Stimulated activated naive CD8-positive, alpha-beta T cell treated with anti-CD3 and anti-CD28 coated beads, Interleukin-15, Interleukin-2, amounts not matched to agents 100 ng/mL and 50 ng/mL, for 24 hours (primary cell): ENCODE measurements at regions not wholly inside any gene's neighbourhood (a gene's known extent, or its start where the extent isn't known, plus 50 kb on each side); places are given as distances from the start of the nearest gene placed in this dataset.
A peak's percentile ranks its signal among the peaks of the same experiment; 100 is the strongest.

Experiments used
- H3K27ac Mint-ChIP-seq: one replicate; pipeline ENCODE4 v1.8.0; 2021; ENCODE audit warnings: mild to moderate bottlenecking, mixed read lengths
- H3K27me3 Mint-ChIP-seq: one replicate; pipeline ENCODE4 v1.8.0; 2021; ENCODE audit warnings: mixed read lengths
- H3K36me3 Mint-ChIP-seq: one replicate; pipeline ENCODE4 v1.8.0; 2021; ENCODE audit warnings: low read depth, mixed read lengths
- H3K4me1 Mint-ChIP-seq: one replicate; pipeline ENCODE4 v1.8.0; 2021; ENCODE audit warnings: low read depth, mixed read lengths
- H3K4me3 Mint-ChIP-seq: one replicate; pipeline ENCODE4 v1.8.0; 2021; ENCODE audit warnings: mild to moderate bottlenecking, mixed read lengths
- H3K9me3 Mint-ChIP-seq: one replicate; pipeline ENCODE4 v1.8.0; 2021; ENCODE audit warnings: mixed read lengths

DNA sequence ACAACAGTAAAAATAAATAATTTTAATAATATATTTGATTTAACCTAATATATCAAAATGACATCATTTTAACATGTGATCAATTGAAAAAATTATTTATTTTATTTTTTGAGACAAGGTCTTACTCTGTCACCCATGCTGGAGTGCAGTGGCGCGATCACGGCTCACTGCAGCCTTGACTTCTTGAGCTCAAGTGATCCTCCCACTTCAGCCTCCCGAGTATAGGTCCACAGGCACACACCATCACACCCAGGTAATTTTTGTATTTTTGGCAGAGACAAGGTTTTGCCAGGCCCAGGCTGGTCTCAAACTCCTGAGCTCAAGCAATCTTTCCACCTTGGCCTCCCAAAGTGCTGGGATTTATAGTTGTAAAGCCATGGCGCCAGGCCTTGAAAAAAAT is 126.7 kb upstream of the COPS8 start:
- no peaks in the 10 kb centered on the region for H3K9me3 Mint-ChIP-seq
- H3K27me3 Mint-ChIP-seq, result no peaks in the 10 kb centered on the region
- no peak overlapping the region for H3K4me3 Mint-ChIP-seq
- H3K36me3 Mint-ChIP-seq, result no peaks in the 10 kb centered on the region
- H3K27ac Mint-ChIP-seq, result no peak overlapping the region
- H3K4me1 Mint-ChIP-seq, result peaks cover 10% of the 10 kb centered on the region

DNA sequence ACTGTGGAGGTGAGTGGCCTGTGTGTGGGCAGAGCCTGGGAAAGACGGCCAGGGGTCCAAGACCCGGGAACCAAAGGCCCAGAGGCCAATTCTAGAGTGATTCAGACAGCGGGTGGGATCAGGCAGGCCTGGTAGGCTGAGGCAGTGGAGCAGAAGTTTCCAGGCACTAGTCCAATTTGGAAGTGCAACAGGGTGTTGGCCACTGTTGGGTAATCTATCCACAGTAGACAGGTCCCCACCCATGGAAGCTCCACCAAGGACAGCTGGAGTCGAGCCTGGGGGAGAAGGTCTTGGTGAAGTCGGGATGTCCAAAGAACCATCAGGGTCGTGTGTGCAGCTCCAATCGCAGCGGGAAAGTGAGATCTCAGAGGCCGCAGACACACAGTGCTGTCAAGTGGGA is 125.8 kb upstream of the COPS8 start:
- Mint-ChIP-seq H3K36me3 (no peaks in the 10 kb centered on the region), H3K4me1 (peaks cover 10% of the 10 kb centered on the region), H3K27ac (no peak overlapping the region), H3K27me3 (no peaks in the 10 kb centered on the region), H3K4me3 (no peak overlapping the region), H3K9me3 (no peaks in the 10 kb centered on the region)

GRCh38 chr2:236960531-236960930 is 125.2 kb upstream of the COPS8 start:
- Mint-ChIP-seq H3K4me3 (no peak overlapping the region), H3K9me3 (no peaks in the 10 kb centered on the region), H3K4me1 (peaks cover 10% of the 10 kb centered on the region), H3K27ac (no peak overlapping the region), H3K36me3 (no peaks in the 10 kb centered on the region), H3K27me3 (no peaks in the 10 kb centered on the region)

GRCh38 chr2:236962816-236963215 is 122.9 kb upstream of the COPS8 start:
- Mint-ChIP-seq H3K4me1 (peaks cover 8% of the 10 kb centered on the region), H3K4me3 (no peak overlapping the region), H3K9me3 (no peaks in the 10 kb centered on the region), H3K27ac (no peak overlapping the region), H3K27me3 (no peaks in the 10 kb centered on the region), H3K36me3 (no peaks in the 10 kb centered on the region)

GRCh38 chr2:236963631-236964182 is 122.0 kb upstream of the COPS8 start:
- H3K9me3 Mint-ChIP-seq, result no peaks in the 10 kb centered on the region
- no peak overlapping the region for H3K27ac Mint-ChIP-seq
- H3K4me1 Mint-ChIP-seq, result peaks cover 17% of the 10 kb centered on the region
- no peaks in the 10 kb centered on the region for H3K27me3 Mint-ChIP-seq
- H3K4me3 Mint-ChIP-seq, result no peak overlapping the region
- H3K36me3 Mint-ChIP-seq, result no peaks in the 10 kb centered on the region

DNA sequence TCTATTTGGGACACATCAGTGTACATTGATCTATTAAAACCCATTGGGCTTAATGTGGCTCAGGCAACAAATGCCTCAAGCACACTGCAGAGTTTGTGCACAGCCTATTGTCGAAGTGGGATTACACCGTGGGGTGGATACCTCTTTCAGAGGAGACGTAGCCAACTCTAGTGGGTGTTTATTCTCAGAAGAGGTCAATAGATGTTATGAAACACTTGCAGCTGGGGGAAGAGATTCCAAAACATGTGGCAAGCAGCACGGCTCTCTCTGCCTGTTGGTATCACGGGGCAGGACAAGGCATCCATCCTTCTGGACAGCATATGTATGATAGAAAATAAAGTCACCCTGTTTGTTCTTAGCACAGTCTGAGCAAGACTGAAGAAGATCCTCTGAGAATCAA is 121.4 kb upstream of the COPS8 start:
- no peaks in the 10 kb centered on the region for H3K27me3 Mint-ChIP-seq
- H3K4me3 Mint-ChIP-seq, result no peak overlapping the region
- H3K9me3 Mint-ChIP-seq, result no peaks in the 10 kb centered on the region
- no peaks in the 10 kb centered on the region for H3K36me3 Mint-ChIP-seq
- no peak overlapping the region for H3K27ac Mint-ChIP-seq
- peaks cover 23% of the 10 kb centered on the region for H3K4me1 Mint-ChIP-seq

DNA sequence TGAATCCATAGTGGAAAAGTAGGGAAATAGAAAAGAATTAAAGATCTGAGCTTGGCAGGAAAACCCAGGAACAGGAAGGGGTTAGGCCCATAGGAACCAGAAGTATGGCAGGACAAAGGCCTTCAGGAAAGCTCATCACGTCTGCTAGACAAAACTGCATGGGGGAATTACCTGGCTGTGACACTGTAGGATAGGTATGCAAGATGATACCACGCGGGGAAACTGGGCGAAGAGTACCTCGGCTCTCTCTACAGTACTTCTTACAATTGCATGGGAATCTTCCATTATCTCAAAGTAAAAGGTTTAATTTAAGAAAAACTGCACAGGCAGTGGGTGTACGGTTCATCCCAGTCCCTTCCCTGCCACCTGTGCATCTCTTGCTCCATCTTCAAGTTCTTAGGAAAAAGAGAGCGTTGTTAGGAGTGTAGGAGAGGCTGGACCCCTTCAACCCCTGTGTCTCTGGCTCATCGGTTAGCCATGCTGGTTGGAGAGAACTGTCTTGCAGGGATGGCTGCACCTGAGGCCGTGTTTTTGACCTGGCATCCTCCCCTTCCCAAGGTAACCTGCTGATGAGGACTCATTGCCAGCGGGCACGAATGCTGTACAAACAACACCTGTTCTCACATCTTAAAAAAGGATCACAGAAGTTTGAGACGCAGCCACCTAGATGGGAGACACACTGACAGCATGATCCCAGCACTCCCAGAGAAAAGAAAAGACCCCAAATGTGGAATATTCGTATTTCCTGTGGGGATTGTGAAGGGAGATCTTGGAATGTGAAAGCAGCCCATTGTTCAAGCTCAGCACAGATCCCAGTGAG is 120.5 kb upstream of the COPS8 start:
- Mint-ChIP-seq H3K9me3 (no peaks in the 10 kb centered on the region), H3K27ac (no peak overlapping the region), H3K4me1 (peaks cover 32% of the 10 kb centered on the region), H3K36me3 (no peaks in the 10 kb centered on the region), H3K4me3 (no peak overlapping the region), H3K27me3 (no peaks in the 10 kb centered on the region)

DNA sequence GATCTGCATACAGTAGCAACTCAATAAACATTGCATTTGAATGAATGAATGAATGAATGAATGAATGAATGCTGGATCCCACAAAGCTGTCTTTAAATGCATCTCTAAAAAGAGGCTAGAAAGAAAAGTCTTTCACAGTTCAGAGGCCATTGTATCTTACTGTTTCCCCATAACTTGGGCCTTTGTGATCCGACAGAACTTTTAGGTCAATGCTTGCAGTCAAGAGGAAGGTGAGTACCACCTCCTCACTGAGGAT is 119.9 kb upstream of the COPS8 start:
- Mint-ChIP-seq H3K9me3 (no peaks in the 10 kb centered on the region), H3K36me3 (no peaks in the 10 kb centered on the region), H3K4me3 (no peak overlapping the region), H3K4me1 (peaks cover 37% of the 10 kb centered on the region), H3K27ac (no peak overlapping the region), H3K27me3 (no peaks in the 10 kb centered on the region)

DNA sequence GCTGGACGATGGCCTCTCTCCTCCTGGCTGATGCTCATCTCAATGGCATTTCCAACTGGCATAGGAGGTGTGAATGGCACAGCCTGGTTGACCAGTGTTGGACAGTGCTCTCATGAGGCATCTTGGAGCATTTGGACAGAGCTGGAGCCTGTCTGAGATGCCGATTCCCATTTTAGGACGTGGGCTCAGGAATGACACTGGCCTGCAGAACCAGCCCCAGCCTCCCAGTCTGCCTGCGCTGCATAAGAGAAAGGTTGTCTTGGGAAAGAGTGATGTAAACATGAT is 118.2 kb upstream of the COPS8 start:
- H3K27me3 Mint-ChIP-seq, result no peaks in the 10 kb centered on the region

DNA sequence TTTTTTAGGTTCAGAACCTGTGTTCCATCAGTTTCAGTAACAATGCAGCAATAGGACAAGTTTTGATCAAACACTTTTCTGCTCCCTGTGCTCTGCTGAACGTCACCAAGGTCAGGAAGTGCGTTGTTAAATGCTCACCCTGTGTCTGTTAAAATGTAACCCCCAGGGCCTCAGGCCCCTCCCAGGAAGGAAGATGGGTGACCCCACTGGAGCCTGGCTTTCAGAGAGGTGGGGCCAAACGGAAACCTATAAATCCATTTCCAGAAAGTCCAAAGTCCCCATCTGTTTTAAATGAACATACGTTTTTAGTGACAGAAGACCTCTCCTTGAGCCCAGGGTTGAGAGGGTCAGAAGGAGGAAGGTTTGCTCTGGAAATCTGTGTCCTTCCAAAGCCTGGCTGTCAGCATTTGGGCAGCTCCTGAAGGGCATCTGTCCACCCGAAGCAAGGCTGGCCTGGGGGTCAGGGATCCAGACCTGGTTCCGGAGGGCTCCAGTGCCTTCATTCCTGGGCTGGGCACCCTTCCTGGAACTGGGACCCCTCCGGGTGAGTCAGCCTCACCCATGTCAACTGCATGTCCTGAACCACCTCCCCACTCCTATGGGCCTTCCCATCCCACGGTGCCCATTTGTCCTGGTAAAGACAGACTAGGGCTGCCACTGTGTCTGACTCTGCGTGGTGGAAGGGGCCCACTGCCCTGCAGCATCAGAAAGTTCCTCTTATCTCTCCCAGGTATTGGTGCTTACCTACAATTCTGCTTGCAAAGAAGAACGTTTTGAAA is 117.4 kb upstream of the COPS8 start:
- Mint-ChIP-seq H3K27me3 (no peaks in the 10 kb centered on the region), H3K36me3 (no peaks in the 10 kb centered on the region), H3K27ac (no peak overlapping the region), H3K9me3 (no peaks in the 10 kb centered on the region), H3K4me3 (no peak overlapping the region), H3K4me1 (peaks cover 38% of the 10 kb centered on the region)

More for the DNA sequence above, 118.2 kb upstream of the COPS8 start:
- Mint-ChIP-seq H3K4me1 (peaks cover 38% of the 10 kb centered on the region), H3K9me3 (no peaks in the 10 kb centered on the region), H3K4me3 (no peak overlapping the region), H3K27ac (no peak overlapping the region), H3K36me3 (no peaks in the 10 kb centered on the region)

- no peak overlapping the region for H3K4me3 Mint-ChIP-seq
- H3K27me3 Mint-ChIP-seq, result no peaks in the 10 kb centered on the region
- H3K9me3 Mint-ChIP-seq, result no peaks in the 10 kb centered on the region
- H3K27ac Mint-ChIP-seq, result peak overlapping the region; percentile 56
- no peaks in the 10 kb centered on the region for H3K36me3 Mint-ChIP-seq
- H3K4me1 Mint-ChIP-seq, result peaks cover 38% of the 10 kb centered on the region
These were observed 116.7 kb upstream of the COPS8 start for GRCh38 chr2:236968880-236969534.

DNA sequence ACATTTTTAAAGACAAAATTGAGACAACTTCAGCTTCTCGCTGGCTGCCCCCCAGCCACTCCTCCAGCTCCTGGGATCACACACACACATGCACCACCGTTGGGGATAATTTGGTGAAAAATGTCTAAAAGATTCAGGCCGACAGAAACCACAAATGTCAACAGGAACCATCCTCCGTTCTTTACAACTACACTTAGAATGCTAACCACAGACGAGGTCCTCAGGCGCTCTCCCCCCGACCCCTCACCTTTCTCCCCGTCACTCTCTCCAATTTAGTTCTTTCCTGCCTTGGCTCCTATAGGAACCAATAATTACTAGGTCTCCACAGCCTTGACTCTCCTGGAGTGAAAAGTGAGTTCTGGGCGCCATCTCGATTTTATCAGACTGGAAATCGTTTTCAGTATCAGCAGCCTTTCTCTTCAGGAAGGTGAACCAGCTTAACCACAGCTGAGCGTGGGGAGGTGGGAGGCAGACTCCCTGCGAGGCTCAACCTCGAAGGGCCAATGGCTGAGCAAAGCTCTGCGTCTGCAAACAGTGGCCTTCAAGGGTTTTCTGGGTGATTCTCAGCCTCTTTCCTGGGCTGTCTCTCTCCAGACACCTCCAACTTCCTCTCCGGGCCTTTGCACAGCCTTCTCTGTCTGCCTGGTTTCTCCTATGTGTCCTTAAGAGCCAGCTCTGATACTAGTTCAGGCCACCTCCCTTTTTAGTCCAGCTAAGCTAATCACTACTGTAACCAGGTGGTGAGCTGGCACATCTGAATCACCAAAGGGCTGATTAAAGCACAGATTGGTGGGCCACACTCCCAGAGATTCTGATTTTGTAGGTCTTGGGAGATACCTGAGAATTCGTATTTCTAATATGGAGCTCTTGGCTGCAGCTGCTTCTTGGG is 115.7 kb upstream of the COPS8 start:
- peak overlapping the region; percentile 62 for H3K4me3 Mint-ChIP-seq
- peaks cover 38% of the 10 kb centered on the region for H3K4me1 Mint-ChIP-seq
- no peaks in the 10 kb centered on the region for H3K27me3 Mint-ChIP-seq
- no peaks in the 10 kb centered on the region for H3K9me3 Mint-ChIP-seq
- no peaks in the 10 kb centered on the region for H3K36me3 Mint-ChIP-seq
- peak overlapping the region; percentile 56 for H3K27ac Mint-ChIP-seq

GRCh38 chr2:236970656-236971010 is 115.1 kb upstream of the COPS8 start:
- Mint-ChIP-seq H3K27ac (no peak overlapping the region), H3K9me3 (no peaks in the 10 kb centered on the region), H3K4me3 (no peak overlapping the region), H3K27me3 (no peaks in the 10 kb centered on the region), H3K4me1 (peaks cover 38% of the 10 kb centered on the region), H3K36me3 (no peaks in the 10 kb centered on the region)

- peaks cover 38% of the 10 kb centered on the region for H3K4me1 Mint-ChIP-seq
- no peak overlapping the region for H3K4me3 Mint-ChIP-seq
- H3K27ac Mint-ChIP-seq, result no peak overlapping the region
- no peaks in the 10 kb centered on the region for H3K9me3 Mint-ChIP-seq
- H3K27me3 Mint-ChIP-seq, result no peaks in the 10 kb centered on the region
- no peaks in the 10 kb centered on the region for H3K36me3 Mint-ChIP-seq
These were observed 114.4 kb upstream of the COPS8 start for GRCh38 chr2:236971131-236971821.
